GM23338 (cell line): ENCODE measurements at regions not wholly inside any gene's neighbourhood (a gene's known extent, or its start where the extent isn't known, plus 50 kb on each side); places are given as distances from the start of the nearest gene placed in this dataset.
"Not testable (repeated sequence)": the region's sequence is repeated elsewhere in the genome, so short reads cannot be mapped to it uniquely, and the experiment has no call there.

Source experiments
- CREB1 ChIP-seq: fragments of 250-450 bp; sonication (Bioruptor Pico); IDR thresholded peaks from 2 replicates; pipeline ENCODE4 v1.5.0; 2020; ENCODE audit warnings: low read depth, mild to moderate bottlenecking, moderate library complexity
- EZH2 ChIP-seq: fragments of 200-600 bp; sonication (generic); IDR thresholded peaks from one replicate; pipeline ENCODE4 v1.8.0; 2017; ENCODE audit warnings: antibody characterized with exemption, mild to moderate bottlenecking, low read depth; ENCODE audit not compliant: unreplicated experiment
- EZH2phosphoT487 ChIP-seq: fragments of 200-600 bp; sonication (generic); IDR thresholded peaks from one replicate; pipeline ENCODE4 v1.8.1; 2018; ENCODE audit warnings: antibody characterized with exemption; ENCODE audit not compliant: unreplicated experiment
- JUNB ChIP-seq: IDR thresholded peaks from one replicate; pipeline ENCODE4 v1.6.1; 2016; ENCODE audit warnings: antibody characterized with exemption; ENCODE audit not compliant: unreplicated experiment
- NANOG ChIP-seq: IDR thresholded peaks from 2 replicates; pipeline ENCODE4 v1.6.1; 2016; ENCODE audit warnings: antibody characterized with exemption, borderline replicate concordance
- POLR2AphosphoS5 ChIP-seq: IDR thresholded peaks from 2 replicates; pipeline ENCODE4 v1.6.1; 2016; ENCODE audit warnings: antibody characterized with exemption, low read depth
- ZNF114 ChIP-seq: fragments of 250-450 bp; sonication (Bioruptor Pico); IDR thresholded peaks from 2 replicates; pipeline ENCODE4 v1.5.0; 2020; ENCODE audit warnings: mild to moderate bottlenecking, moderate library complexity
- ZNF331 ChIP-seq: fragments of 250-450 bp; sonication (Bioruptor Pico); IDR thresholded peaks from 2 replicates; pipeline ENCODE4 v1.5.0; 2020; ENCODE audit warnings: low read depth, mild to moderate bottlenecking, moderate library complexity
- TF ChIP-seq, protein P1 (sequence below), 2 experiments: fragments of 200-600 bp in 1 of 2; sonication (generic) in 1 of 2; conservative IDR thresholded peaks; 2 replicates each; pipeline versions ENCODE4 v1.5.1 to v1.6.1; 2016 to 2017; ENCODE audit warnings: antibody characterized with exemption in 2 of 2, low read depth in 2 of 2, mild to moderate bottlenecking in 2 of 2, moderate library complexity in 1 of 2
- TF ChIP-seq, protein P2 (sequence below): IDR thresholded peaks from one replicate; pipeline ENCODE4 v1.6.1; 2018; ENCODE audit warnings: antibody characterized with exemption; ENCODE audit not compliant: unreplicated experiment

DNA sequence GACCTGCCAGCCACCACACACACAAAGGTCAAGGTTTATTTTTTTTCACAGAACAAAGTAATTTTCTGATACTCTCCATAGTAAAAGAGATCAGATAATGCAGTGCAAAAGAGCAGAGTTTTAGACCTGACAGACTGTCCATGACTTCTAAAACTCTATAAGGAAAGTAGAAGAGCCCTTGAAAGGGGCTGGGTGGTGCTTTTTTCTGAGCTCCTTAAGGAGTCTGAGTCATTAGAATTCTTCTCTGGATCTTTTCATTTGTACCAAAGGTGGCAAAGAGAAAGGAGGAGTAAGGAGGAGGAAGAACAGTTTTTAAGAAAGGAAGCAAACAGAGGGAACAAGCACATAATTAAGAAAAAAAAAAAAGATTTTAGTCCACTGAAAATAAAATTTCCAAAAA lies 1463.4 kb downstream of the KHDRBS2 start:
- TF ChIP-seq CREB1 (CRISPR knock-in tag); EZH2; EZH2phosphoT487; POLR2AphosphoS5; JUNB; ZNF331 (CRISPR knock-in tag); NANOG; ZNF114 (CRISPR knock-in tag): not testable (repeated sequence)
- TF ChIP-seq, protein P1, sequence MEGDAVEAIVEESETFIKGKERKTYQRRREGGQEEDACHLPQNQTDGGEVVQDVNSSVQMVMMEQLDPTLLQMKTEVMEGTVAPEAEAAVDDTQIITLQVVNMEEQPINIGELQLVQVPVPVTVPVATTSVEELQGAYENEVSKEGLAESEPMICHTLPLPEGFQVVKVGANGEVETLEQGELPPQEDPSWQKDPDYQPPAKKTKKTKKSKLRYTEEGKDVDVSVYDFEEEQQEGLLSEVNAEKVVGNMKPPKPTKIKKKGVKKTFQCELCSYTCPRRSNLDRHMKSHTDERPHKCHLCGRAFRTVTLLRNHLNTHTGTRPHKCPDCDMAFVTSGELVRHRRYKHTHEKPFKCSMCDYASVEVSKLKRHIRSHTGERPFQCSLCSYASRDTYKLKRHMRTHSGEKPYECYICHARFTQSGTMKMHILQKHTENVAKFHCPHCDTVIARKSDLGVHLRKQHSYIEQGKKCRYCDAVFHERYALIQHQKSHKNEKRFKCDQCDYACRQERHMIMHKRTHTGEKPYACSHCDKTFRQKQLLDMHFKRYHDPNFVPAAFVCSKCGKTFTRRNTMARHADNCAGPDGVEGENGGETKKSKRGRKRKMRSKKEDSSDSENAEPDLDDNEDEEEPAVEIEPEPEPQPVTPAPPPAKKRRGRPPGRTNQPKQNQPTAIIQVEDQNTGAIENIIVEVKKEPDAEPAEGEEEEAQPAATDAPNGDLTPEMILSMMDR (conservative IDR thresholded peaks at IDR 0.05; ENCODE audit: low read depth in 2 of 2) = not testable (repeated sequence)
- TF ChIP-seq, protein P2, sequence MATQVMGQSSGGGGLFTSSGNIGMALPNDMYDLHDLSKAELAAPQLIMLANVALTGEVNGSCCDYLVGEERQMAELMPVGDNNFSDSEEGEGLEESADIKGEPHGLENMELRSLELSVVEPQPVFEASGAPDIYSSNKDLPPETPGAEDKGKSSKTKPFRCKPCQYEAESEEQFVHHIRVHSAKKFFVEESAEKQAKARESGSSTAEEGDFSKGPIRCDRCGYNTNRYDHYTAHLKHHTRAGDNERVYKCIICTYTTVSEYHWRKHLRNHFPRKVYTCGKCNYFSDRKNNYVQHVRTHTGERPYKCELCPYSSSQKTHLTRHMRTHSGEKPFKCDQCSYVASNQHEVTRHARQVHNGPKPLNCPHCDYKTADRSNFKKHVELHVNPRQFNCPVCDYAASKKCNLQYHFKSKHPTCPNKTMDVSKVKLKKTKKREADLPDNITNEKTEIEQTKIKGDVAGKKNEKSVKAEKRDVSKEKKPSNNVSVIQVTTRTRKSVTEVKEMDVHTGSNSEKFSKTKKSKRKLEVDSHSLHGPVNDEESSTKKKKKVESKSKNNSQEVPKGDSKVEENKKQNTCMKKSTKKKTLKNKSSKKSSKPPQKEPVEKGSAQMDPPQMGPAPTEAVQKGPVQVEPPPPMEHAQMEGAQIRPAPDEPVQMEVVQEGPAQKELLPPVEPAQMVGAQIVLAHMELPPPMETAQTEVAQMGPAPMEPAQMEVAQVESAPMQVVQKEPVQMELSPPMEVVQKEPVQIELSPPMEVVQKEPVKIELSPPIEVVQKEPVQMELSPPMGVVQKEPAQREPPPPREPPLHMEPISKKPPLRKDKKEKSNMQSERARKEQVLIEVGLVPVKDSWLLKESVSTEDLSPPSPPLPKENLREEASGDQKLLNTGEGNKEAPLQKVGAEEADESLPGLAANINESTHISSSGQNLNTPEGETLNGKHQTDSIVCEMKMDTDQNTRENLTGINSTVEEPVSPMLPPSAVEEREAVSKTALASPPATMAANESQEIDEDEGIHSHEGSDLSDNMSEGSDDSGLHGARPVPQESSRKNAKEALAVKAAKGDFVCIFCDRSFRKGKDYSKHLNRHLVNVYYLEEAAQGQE = not testable (repeated sequence)
